GM21390 (cell line): ENCODE measurements at regions not wholly inside any gene's neighbourhood (a gene's known extent, or its start where the extent isn't known, plus 50 kb on each side); places are given as distances from the start of the nearest gene placed in this dataset.

Experiments
- ATAC-seq: cut with Tn5 transposase; IDR thresholded peaks from one replicate; pipeline ENCODE4 v1.9.1; 2021; ENCODE audit not compliant: unreplicated experiment

DNA sequence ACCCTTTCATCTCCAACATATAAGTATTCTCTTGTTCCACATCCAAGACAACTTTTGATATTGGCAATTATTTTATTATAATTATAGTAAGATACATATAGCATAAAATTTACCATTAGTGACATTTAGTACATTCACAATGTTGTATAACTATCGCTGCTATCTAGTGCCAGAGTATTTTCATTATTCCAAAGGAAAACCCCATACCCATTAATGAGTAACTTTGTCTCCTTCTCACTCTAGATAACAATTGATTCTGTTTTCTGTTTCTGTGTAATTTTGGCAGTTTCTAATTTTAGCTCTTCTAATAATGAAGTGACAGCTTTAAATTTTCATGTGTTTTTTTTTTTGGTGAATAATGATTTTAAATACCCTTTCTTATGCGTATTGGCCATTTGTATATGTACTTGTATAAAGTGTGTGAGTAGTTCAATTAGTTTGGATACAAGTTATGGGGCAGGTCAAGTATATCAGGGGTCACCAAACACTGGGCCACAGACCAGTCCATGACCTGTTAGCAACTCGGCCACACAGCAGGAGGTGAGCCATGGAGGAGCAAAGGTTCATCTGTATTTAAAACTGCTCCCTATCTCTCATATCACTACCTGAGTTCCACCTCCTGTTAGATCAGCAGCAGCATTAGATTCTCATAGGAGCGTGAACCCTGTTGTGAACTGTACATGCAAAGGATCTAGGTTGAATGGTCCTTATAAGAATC is 97.2 kb upstream of the SYT1 start:
- ATAC-seq, result no peak

DNA sequence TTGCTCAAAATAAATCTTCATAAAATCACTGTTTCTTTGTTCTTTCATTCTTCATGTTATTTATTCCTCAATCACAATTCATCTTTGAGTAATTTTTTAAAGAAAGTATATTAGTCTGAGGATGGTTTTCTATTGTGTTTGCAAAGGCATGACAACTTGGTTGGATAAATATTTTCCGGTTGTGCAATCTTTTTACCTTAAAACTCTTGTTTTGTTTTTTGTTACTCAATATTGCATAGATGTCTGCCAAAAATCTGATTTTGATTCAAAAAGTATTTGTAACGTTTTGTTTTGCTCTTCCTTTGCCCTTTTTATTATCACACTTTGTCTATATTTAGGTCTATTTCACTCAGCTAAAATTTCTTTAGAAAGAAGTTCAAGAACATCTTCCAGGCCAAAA is 86.2 kb upstream of the SYT1 start:
- ATAC-seq, result no peak

DNA sequence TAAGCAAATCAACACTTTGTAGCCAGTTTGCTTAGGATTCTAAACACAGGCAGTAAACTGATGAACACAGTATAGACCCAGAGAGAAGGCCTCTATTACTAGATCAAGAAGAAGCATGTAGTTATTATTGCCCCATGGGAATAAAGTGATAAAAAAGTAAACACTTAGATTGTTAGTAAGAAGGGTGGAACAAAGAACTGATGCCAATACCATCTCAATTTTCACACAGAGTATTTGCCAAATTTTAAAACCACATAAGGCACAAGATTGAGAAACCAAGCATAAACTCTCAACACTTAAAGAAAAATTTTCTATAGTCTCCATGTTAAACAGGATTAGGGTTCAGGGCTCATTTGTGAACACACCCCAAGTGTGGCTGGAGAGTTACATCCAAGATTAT is 77.0 kb upstream of the SYT1 start:
- ATAC-seq, result no peak

DNA sequence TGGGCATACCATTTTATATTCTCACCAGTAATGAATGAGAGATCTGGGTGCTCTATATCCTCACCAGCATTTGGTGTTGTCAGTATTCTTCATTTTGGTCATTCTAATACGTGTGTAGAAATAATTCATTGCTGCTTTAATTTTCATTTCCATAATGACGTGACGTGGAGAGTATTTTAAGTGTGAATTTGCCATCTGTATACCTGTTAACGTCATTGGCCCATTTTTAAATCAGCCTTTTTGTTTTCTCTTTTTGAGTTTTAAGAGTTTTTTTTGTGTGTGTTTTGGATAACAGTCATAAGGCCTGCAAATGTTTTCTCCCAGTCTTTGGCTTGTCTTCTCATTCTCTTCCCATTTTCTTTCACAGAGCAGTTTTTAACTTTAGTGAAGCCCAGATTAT is 74.4 kb upstream of the SYT1 start:
- no peak for ATAC-seq

DNA sequence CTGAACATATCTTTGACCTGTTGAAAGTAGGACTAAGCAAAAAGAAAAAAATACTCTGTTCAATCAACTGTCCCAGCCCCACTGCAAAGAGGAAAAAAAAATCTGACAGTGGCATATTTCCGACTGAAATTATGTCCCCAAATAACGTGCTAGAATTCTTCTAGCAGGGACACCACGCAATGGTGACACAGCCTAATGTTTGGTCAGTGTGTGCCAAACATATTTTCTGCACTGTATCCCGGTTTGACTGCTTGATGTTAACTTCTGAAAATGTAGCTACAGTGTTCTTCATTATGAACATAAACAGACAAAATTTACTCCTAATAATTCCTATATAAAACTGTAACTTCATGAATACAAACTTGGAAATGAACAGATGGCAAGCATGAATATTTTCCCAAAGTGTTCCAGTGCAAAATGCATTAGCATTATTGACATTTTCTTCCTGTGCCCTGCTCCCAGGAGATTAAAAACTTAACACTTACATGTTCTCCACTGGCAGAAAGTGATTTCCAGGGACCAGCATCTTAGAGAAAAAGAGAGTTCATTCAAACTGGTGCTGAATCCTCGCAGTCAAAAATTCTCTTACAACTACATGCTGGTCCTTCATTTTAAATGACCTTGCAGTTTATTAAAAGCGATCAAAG is 72.4 kb upstream of the SYT1 start:
- no peak for ATAC-seq

DNA sequence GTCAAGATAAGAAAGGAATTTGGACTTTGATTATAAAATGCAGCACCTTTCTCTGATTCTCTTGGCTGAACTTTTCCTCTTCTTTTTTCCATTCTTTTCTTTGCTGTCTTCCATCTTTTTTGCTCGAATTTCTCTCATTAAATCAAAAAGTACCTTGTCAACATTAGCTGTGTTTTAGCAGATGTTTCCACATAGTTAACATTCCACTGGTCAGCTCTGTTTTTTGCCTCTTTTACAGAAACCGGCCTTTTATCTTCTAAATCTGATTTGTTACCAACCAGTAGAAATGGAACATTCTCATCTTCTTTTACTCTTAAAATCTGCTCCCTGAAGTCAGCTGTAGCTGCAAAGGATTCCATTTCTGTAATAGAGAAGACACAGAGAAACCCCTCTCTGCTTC is 71.1 kb upstream of the SYT1 start:
- ATAC-seq, result no peak

DNA sequence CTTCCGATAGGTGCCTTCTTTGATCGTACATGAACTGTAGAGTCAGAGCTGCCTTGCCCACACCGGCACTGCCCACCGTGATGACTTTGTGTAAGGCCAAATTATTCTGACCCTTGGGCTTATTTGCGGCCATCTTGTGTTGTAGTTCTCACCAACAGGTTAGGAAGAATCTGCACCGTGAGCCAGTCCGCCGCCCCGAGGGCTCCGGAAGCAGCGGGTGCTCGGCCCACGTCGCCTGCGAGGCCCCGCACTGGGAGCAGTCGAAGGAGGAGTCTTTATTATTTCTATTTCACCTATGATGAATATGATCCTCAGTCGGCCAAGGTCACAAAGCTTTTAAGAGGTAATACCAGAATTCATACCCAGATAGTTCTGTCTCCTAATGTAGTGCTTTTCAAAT is 70.6 kb upstream of the SYT1 start:
- no peak for ATAC-seq

DNA sequence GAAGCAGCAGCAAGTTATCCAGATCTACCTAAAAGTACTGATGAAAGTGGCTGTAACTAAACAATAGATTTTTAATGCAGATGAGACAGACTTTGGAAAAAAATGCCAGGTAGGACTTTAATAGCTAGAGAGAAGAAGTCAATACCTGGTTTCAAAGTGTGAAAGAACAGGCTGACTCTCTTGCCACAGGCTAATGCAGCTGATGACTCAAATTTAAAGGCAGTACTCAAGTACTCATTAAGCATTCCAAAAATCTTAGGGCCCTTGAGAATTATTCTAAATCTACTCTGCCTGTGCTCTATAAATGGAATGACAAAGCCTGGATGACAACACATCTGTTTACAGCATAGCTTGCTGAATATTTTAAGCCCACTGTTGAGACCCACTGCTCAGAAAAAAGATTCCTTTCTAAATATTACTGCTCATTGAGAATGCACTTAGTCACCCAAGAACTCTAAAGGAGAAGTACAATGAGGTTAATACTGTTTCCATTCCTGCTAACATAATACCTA is 68.6 kb upstream of the SYT1 start:
- no peak for ATAC-seq

DNA sequence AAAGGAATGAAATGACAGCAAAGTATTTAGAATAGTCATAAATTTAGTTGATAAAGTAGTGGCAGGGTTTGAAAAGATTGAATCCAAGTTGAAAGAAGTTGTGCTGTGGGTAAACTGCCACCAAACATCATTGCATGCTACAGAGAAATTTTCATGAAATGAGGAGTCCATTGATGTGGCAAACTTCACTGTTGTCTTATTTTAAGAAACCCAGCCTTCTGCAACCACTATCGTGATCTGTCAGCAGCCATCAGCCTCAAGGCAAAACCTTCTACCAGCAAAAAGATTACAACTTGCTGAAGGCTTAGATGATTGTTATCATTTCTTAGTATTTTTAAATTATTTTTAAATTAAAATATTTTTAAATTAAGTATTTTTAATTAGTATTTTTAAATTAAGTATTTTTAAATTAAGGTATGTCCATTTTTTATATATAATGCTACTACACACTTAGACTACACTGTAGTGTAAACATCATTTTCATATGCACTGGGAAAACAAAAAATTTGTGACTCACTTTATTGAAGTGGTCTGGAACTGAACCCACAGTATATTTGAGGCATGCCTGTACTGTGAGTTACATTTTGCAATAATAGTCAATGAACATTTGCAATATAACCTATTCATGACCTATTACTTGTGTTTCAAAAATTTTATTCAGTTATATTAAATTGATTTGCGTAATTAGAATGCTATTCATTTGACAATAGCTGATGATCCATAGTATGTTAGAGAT is 67.2 kb upstream of the SYT1 start:
- no peak for ATAC-seq

DNA sequence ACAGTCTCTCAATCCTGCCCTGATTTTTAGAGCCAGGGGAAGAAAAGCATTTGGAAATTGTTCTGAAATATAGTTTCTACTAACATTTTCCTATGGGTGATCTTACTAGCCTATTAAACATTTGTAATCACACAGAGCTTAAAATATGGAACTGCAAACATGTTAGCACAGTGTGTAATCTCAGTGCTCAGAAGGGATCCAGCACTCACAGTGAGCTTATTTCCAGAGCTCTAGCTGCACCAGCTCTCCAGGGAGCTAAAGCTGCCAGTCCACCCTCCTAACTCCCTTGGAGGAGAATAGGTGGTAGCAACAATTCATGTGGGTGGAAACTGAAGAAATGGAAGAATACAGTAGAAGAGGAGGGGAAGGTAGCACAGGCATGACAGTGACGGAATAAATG is 64.9 kb upstream of the SYT1 start:
- no peak for ATAC-seq

DNA sequence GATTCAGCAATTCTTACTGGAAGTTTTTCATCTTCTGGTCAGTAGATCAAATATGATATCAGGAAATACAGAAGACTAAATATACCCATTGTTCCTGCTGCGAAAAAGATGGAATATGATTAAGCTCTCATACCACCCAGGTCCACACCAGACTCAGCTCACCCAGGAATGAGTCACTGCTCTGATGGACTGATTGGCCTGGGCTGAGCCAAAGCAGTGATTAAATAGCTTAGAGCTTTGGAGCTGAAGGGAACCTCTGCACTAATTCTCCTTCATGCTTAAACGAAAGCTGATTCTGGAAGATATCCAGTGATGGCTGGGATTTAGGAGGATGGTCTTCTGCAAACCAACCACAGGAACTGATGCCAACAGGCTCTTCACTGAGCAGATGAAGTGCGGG is 62.0 kb upstream of the SYT1 start:
- ATAC-seq, result no peak

DNA sequence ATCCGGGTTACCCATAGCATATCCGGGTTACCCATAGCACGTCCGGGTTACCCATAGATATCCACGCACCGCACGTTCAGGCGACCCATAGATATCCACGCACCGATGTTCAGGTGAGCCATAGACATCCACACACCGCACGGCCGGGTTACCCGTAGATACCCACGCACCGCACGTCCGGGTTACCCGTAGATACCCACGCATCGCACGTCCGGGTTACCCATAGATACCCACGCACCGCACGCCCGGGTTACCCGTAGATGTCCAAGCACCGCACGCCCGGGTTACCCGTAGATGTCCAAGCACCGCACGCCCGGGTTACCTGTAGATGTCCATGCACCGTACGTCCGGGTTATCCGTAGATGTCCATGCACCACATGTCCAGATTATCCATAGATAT is 60.3 kb upstream of the SYT1 start:
- ATAC-seq, result no peak
